ENCODE measurements at regions not wholly inside any gene's neighbourhood (a gene's known extent, or its start where the extent isn't known, plus 50 kb on each side); places are given as distances from the start of the nearest gene placed in this dataset.

- Histone ChIP-seq H3K9me3 (peaks cover 0 to 6% (median 0%) of the 10 kb centered on the region in 12 donors), H3K4me3 (no peak overlapping the region), H3K27ac (no peak overlapping the region), H3K27me3 (peaks cover 0 to 5% (median 0%) of the 10 kb centered on the region in 9 donors), H3K36me3 (no peaks in the 10 kb centered on the region), H3K4me1 (peaks cover 0 to 4% (median 0%) of the 10 kb centered on the region in 12 donors)
- DNase-seq (no peak), ATAC-seq (no peak)
- WGBS, 4 donors, result 85 to 88% (median 87%) methylated on average over 28 of the region's 28 CpGs
- TF ChIP-seq POLR2A (IDR thresholded peaks at IDR 0.05) (no peak), CTCF (IDR thresholded peaks at IDR 0.05) (no peak)
- intact Hi-C loops (cut with DNase I), result no loop called here
These were observed 684.7 kb downstream of the TBC1D22A start for GRCh38 chr22:47446821-47447810.

DNA sequence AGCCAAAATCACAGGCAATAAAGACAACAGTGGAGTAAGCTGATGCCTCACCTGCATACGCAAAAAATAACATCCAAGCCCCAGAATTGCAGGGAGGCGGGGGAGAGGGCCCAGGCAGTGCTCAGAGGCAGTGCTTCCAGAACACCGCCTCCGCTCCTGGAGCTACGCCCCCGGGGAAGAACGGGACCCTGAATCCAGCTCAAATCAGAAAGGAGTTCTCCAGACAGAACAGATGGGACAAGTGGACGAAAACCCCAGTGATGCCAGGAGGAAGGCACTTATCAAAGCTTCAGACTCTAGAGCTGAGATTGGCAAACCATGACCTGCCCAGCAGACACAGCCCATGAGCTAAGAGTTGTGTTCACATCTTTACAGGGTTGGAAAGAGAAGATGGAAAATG lies 683.9 kb downstream of the TBC1D22A start:
- no peak for DNase-seq
- peaks cover 0 to 5% (median 0%) of the 10 kb centered on the region in 9 donors for H3K27me3 ChIP-seq
- intact Hi-C loops (cut with DNase I), result no loop called here
- no peaks in the 10 kb centered on the region for H3K36me3 ChIP-seq
- H3K27ac ChIP-seq, result no peak overlapping the region
- peaks cover 0 to 4% (median 0%) of the 10 kb centered on the region in 12 donors for H3K4me1 ChIP-seq
- no peak for ATAC-seq
- H3K4me3 ChIP-seq, result no peak overlapping the region
- 83 to 89% (median 86%) methylated on average over 4 to 8 of the region's 8 CpGs for WGBS, 4 donors
- TF ChIP-seq CTCF (IDR thresholded peaks at IDR 0.05) (no peak), POLR2A (IDR thresholded peaks at IDR 0.05) (no peak)
- H3K9me3 ChIP-seq, result peaks cover 0 to 7% (median 0%) of the 10 kb centered on the region in 12 donors

- Histone ChIP-seq H3K36me3 (no peaks in the 10 kb centered on the region), H3K4me3 (no peak overlapping the region), H3K27me3 (peaks cover 0 to 5% (median 0%) of the 10 kb centered on the region in 9 donors), H3K4me1 (peaks cover 0 to 3% (median 0%) of the 10 kb centered on the region in 12 donors), H3K27ac (no peak overlapping the region), H3K9me3 (peaks cover 0 to 7% (median 0%) of the 10 kb centered on the region in 12 donors)
- intact Hi-C loops (cut with DNase I), result no loop called here
- 69 to 78% (median 77%) methylated on average over 10 of the region's 10 CpGs for WGBS, 4 donors
- no peak for DNase-seq
- no peak for TF ChIP-seq POLR2A (IDR thresholded peaks at IDR 0.05)
- TF ChIP-seq CTCF (IDR thresholded peaks at IDR 0.05), result no peak
- no peak for ATAC-seq
These were observed 683.4 kb downstream of the TBC1D22A start for GRCh38 chr22:47445716-47446290.

GRCh38 chr22:47445212-47445611 lies 682.8 kb downstream of the TBC1D22A start:
- 74 to 89% (median 83%) methylated on average over 5 of the region's 5 CpGs for WGBS, 4 donors
- no peak overlapping the region for H3K4me3 ChIP-seq
- peaks cover 0 to 7% (median 0%) of the 10 kb centered on the region in 12 donors for H3K9me3 ChIP-seq
- ATAC-seq, result no peak
- H3K36me3 ChIP-seq, result no peaks in the 10 kb centered on the region
- no peak overlapping the region for H3K27ac ChIP-seq
- H3K4me1 ChIP-seq, result no peaks in the 10 kb centered on the region
- TF ChIP-seq CTCF (IDR thresholded peaks at IDR 0.05), result no peak
- TF ChIP-seq POLR2A (IDR thresholded peaks at IDR 0.05), result no peak
- peaks cover 0 to 5% (median 0%) of the 10 kb centered on the region in 9 donors for H3K27me3 ChIP-seq
- intact Hi-C loops (cut with DNase I), result no loop called here
- DNase-seq, result no peak

Data from heart left ventricle (tissue), 16 donors.